D721Med (cell line): ENCODE measurements at regions not wholly inside any gene's neighbourhood (a gene's known extent, or its start where the extent isn't known, plus 50 kb on each side); places are given as distances from the start of the nearest gene placed in this dataset.

Source experiments
- DNase-seq: peaks from one replicate; pipeline ENCODE4 v3.0.0; 2011; ENCODE audit warnings: low spot score; ENCODE audit not compliant: insufficient read length
- FAIRE-seq: peaks from 2 replicates; lab custom pipeline; 2011; peaks lifted over from hg19 to GRCh38; lab: Jason Lieb, UNC
- TF ChIP-seq, protein P1 (sequence below): IDR thresholded peaks from 2 replicates; pipeline ENCODE4 v1.5.1; 2012; ENCODE audit warnings: mild to moderate bottlenecking, control low read depth; ENCODE audit not compliant: insufficient read depth; ENCODE audit errors: missing control alignments

DNA sequence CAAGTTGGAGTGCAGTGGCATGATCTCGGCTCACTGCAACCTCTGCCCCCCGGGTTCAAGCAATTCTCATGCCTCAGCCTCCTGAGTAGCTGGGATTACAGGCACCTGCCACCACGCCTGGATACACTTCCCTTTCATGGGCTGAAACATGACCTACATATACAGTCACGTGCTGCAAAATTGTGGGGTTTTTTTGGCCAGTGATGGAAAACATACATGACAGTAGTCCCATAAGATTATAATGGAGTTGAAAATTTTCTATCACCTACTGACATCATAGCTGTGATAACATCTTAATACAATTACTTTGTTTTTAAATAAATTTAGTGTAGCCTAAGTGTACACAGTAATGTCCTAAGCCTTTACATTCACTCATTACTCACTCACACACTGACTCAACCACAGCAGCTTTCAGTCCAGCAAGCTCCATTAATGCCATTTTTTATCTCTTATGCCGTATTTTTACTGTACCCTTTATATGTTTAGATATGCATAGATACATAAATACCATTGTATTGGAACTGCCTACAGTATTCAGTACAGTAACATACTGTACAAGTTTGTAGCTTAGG lies 79.9 kb upstream of the TMEM196 start:
- DNase-seq (no peak), FAIRE-seq (no peak)
- TF ChIP-seq, protein P1, sequence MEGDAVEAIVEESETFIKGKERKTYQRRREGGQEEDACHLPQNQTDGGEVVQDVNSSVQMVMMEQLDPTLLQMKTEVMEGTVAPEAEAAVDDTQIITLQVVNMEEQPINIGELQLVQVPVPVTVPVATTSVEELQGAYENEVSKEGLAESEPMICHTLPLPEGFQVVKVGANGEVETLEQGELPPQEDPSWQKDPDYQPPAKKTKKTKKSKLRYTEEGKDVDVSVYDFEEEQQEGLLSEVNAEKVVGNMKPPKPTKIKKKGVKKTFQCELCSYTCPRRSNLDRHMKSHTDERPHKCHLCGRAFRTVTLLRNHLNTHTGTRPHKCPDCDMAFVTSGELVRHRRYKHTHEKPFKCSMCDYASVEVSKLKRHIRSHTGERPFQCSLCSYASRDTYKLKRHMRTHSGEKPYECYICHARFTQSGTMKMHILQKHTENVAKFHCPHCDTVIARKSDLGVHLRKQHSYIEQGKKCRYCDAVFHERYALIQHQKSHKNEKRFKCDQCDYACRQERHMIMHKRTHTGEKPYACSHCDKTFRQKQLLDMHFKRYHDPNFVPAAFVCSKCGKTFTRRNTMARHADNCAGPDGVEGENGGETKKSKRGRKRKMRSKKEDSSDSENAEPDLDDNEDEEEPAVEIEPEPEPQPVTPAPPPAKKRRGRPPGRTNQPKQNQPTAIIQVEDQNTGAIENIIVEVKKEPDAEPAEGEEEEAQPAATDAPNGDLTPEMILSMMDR: no peak

DNA sequence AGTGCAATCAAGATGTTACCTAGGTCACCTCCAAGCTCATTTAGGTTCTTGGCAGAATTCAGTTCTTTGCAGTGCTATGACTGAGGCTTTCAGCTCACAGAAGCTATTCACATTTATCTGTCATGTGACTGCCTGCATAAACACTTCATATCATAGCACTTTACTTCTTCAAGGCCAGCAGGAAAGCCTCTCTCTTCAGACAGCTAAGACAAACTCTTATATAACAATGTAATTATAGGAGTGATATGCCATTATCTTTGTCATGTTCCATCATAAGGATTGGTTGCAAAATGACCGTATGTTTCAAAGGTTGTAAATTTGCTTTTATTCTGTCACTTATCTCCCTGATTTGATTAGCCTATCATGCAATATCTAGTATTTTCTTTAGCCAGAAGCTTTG lies 78.8 kb upstream of the TMEM196 start:
- TF ChIP-seq, protein P1: no peak

DNA sequence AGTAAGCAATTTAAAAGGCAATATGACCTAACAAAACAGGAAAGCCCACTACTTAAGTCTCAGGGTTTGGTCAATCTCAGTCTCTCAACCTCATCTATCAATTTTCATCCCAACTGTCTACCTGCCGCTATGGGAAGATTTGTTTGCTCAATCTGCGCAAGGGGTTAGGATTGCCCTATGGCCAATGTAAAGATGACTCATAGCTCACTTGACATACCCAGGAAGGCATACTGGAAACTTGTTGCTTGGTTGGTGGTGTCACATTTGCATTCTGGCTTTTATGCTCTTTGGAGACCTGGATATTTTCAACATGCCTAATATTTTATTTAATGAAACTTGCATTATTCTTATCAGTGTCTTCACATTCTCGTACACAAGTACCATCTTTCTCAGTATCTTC lies 78.1 kb upstream of the TMEM196 start:
- no peak for DNase-seq
- no peak for FAIRE-seq
- TF ChIP-seq, protein P1: no peak

More for the DNA sequence above, 78.8 kb upstream of the TMEM196 start:
- DNase-seq: no peak
- FAIRE-seq: no peak

DNA sequence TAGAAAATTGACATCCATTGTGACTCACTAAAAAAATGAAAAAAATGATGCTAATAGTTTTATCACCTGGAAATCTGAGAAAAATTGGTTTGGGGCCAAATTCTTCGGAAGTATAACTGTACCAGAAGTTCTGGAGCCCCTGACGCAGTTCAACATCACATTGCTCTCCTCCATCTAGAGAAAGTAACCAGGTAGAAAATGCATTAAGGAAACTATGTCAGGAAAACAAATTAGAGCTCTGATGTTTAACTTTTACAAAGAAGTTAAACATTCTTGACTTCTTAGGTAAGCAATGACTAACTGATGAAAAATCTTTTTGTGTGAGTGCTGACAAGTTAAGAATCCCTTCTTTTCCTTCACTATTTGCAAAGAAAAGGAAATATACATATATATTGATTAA lies 61.1 kb upstream of the TMEM196 start:
- DNase-seq (no peak), FAIRE-seq (no peak)
- TF ChIP-seq, protein P1: no peak

DNA sequence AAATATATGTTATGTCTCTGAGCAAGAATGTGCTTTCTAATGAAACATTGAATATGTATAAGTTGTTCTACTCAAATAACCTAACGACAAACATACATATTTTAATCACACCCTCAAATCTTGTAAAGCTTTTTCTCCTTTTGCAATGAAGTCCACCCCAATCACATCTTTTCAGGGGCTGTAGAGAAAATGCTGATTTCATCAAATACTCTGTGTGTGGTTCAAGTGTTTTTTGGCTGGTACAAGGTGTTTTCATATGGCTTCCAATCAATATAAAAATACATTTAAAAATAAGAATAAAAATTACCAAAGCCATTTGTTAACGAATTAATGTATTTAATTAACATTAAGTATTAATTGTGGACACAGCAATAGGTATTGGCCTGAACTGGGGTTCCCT lies 57.2 kb upstream of the TMEM196 start:
- TF ChIP-seq, protein P1: no peak
- no peak for DNase-seq

More for the DNA sequence above, 57.2 kb upstream of the TMEM196 start:
- FAIRE-seq: no peak
